ENCODE measurements at regions not wholly inside any gene's neighbourhood (a gene's known extent, or its start where the extent isn't known, plus 50 kb on each side); places are given as distances from the start of the nearest gene placed in this dataset.

DNA sequence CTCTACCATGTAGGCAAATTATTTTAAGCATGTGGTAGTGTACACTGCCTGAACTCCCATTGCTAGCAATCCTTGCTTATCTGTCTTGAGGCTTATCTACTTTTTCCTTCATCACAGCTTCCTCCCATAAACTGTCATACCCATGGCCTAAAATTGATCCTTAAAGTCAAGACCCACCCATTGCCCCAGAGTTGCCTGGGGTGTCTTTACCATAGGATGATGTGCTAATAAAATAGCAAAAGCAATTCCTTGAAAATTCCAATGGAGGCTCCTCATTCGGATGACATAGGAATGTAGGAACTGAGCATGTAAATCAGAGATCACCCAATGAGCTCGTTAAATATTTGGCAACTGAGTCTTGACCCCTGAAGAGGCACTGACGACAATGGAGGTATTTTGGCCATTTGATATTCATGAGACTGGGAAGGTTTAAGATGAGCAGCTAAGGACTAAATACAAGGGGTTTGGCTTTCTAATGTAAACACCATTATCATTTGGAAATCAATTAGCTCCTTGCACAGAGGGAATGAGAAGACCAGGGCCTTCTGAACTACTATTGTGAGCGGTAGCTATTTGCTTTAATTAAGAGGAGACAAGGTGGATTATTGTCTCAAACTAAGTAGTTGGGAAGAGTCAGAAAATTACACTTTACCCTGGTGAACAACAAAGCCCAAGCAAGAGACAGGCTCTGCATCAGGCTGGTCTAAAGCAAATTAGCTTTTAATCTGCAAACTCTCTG is 234.9 kb downstream of the GATA3 start:
- H3K27me3 ChIP-seq (ENCODE audit: control insufficient read depth in 2 of 2, insufficient read depth in 1 of 2, low read length in 1 of 2), result no peaks in the 10 kb centered on the region
- no peak overlapping the region for H3K27ac ChIP-seq (ENCODE audit: low read depth in 1 of 2, low read length in 1 of 2)
- WGBS, result 95% methylated on average over 4 of the region's 4 CpGs
- H3K4me1 ChIP-seq (ENCODE audit: control insufficient read depth in 2 of 2, insufficient read depth in 2 of 2, low read length in 2 of 2), result no peaks in the 10 kb centered on the region
- no peaks in the 10 kb centered on the region for H3K36me3 ChIP-seq (ENCODE audit: control insufficient read depth in 2 of 2, insufficient read depth in 2 of 2, low read length in 1 of 2)
- no peak for DNase-seq (ENCODE audit: low read depth in 6 of 9, low spot score in 9 of 9)
- no peak overlapping the region for H3K4me3 ChIP-seq (ENCODE audit: low read length in 2 of 2)
- no peaks in the 10 kb centered on the region for H3K9me3 ChIP-seq (ENCODE audit: control insufficient read depth in 2 of 2, insufficient read depth in 1 of 2, low read length in 1 of 2)

DNA sequence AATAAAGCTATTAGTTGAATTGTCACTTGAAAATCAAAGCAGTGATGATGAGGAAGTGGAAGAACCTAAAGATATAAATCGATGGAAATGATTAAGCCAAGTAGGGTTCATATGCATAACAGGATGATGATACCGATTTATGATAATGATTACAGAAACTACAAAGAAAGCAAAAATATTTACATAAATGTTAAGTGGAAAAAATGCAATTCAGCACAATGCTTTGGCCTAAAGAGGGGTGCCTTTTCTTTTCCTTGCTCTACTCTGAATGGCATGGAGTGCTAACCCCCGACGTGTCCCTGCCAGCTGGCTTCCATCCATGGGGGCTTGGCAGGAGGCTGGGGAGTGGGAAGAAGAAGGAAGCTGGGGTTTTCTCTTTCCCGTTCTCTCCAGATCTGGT is 240.3 kb downstream of the GATA3 start:
- H3K4me3 ChIP-seq (ENCODE audit: low read length in 2 of 2), result no peak overlapping the region
- H3K9me3 ChIP-seq (ENCODE audit: control insufficient read depth in 2 of 2, insufficient read depth in 1 of 2, low read length in 1 of 2), result no peaks in the 10 kb centered on the region
- no peak overlapping the region for H3K27ac ChIP-seq (ENCODE audit: low read depth in 1 of 2, low read length in 1 of 2)
- DNase-seq (ENCODE audit: low read depth in 6 of 9, low spot score in 9 of 9), result no peak
- no peaks in the 10 kb centered on the region for H3K36me3 ChIP-seq (ENCODE audit: control insufficient read depth in 2 of 2, insufficient read depth in 2 of 2, low read length in 1 of 2)
- 94% methylated on average over 5 of the region's 5 CpGs for WGBS
- peaks cover 0 to 2% of the 10 kb centered on the region in 2 donors for H3K4me1 ChIP-seq (ENCODE audit: control insufficient read depth in 2 of 2, insufficient read depth in 2 of 2, low read length in 2 of 2)
- no peaks in the 10 kb centered on the region for H3K27me3 ChIP-seq (ENCODE audit: control insufficient read depth in 2 of 2, insufficient read depth in 1 of 2, low read length in 1 of 2)

DNA sequence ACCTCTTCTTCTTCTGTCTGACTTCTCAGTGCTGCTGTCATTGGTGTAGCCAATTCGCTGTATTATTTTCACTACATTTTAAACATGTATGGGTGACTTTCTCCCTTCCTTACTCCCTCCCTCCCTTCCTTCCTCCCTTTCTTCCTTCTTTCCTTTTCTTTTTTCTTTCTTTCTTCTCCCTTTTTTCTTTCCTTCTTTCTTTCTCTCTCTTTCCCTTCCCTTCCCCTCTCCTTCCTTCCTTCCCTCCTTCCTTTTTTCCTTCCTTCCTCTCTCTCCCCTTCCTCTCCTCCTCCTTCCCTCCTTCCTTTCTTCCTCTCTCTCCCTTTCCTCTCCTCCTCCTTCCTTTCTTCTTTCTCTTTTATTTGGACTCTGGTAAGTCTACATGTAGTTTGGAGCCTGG is 240.8 kb downstream of the GATA3 start:
- H3K27me3 ChIP-seq (ENCODE audit: control insufficient read depth in 2 of 2, insufficient read depth in 1 of 2, low read length in 1 of 2), result no peaks in the 10 kb centered on the region
- H3K36me3 ChIP-seq (ENCODE audit: control insufficient read depth in 2 of 2, insufficient read depth in 2 of 2, low read length in 1 of 2), result no peaks in the 10 kb centered on the region
- no peaks in the 10 kb centered on the region for H3K9me3 ChIP-seq (ENCODE audit: control insufficient read depth in 2 of 2, insufficient read depth in 1 of 2, low read length in 1 of 2)
- DNase-seq (ENCODE audit: low read depth in 6 of 9, low spot score in 9 of 9), result no peak
- 98% methylated on average over 1 of the region's 1 CpG for WGBS
- H3K27ac ChIP-seq (ENCODE audit: low read depth in 1 of 2, low read length in 1 of 2), result no peak overlapping the region
- peaks cover 0 to 2% of the 10 kb centered on the region in 2 donors for H3K4me1 ChIP-seq (ENCODE audit: control insufficient read depth in 2 of 2, insufficient read depth in 2 of 2, low read length in 2 of 2)
- H3K4me3 ChIP-seq (ENCODE audit: low read length in 2 of 2), result no peak overlapping the region

DNA sequence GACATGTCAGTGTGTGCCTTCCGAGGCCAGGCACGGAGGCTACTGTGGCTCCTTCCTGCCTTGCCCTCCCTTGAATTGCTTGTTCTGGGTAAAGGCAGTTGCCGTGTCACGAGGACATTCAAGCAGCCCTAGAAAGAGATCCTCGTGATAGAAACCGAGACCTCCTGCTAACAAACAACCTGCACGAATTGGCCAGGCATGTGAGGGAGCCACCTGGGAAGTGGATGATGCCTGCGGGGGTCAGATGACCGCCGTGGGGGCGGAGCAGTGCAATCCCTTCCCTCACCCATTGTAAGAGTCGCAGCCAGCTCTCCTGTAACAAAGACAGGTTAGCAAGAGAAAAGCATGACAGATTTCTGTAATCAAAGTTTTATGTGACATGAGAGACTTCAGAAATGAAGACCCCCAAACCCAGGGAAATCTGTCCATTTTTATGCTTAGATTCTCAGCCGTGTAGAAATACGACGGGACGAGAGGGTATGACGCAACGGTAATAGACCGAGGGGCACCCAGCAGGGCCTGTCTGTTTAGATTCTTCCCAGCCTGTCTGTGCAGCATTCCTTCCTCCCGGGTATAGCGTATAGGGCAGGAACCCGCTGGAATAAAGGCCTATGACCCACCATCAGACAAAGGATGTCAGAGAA is 241.7 kb downstream of the GATA3 start:
- no peaks in the 10 kb centered on the region for H3K27me3 ChIP-seq (ENCODE audit: control insufficient read depth in 2 of 2, insufficient read depth in 1 of 2, low read length in 1 of 2)
- no peak for DNase-seq (ENCODE audit: low read depth in 6 of 9, low spot score in 9 of 9)
- H3K36me3 ChIP-seq (ENCODE audit: control insufficient read depth in 2 of 2, insufficient read depth in 2 of 2, low read length in 1 of 2), result no peaks in the 10 kb centered on the region
- 95% methylated on average over 22 of the region's 22 CpGs for WGBS
- H3K9me3 ChIP-seq (ENCODE audit: control insufficient read depth in 2 of 2, insufficient read depth in 1 of 2, low read length in 1 of 2), result no peaks in the 10 kb centered on the region
- peaks cover 0 to 7% of the 10 kb centered on the region in 2 donors for H3K4me1 ChIP-seq (ENCODE audit: control insufficient read depth in 2 of 2, insufficient read depth in 2 of 2, low read length in 2 of 2)
- H3K4me3 ChIP-seq (ENCODE audit: low read length in 2 of 2), result no peak overlapping the region
- H3K27ac ChIP-seq (ENCODE audit: low read depth in 1 of 2, low read length in 1 of 2), result no peak overlapping the region

DNA sequence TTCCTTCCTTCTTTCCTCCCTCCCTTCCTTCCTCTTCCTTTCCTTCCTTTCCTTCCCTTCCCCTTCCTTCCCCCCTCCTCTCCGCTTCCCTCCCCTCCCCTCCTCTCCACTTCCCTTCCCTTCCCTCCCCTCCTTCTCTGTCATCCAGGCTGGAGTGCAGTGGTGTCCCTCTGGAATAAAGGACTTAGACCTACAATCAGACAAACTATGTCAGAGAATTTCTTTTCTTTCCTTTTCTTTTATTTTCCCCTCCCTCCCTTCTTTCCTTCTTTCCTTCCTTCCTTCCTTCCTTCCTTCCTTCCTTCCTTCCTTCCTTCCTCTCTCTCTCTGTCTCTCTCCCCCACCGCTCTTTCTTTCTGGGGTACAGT is 242.2 kb downstream of the GATA3 start:
- DNase-seq (ENCODE audit: low read depth in 6 of 9, low spot score in 9 of 9), result no peak
- no peaks in the 10 kb centered on the region for H3K9me3 ChIP-seq (ENCODE audit: control insufficient read depth in 2 of 2, insufficient read depth in 1 of 2, low read length in 1 of 2)
- no peak overlapping the region for H3K27ac ChIP-seq (ENCODE audit: low read depth in 1 of 2, low read length in 1 of 2)
- 99% methylated on average over 2 of the region's 2 CpGs for WGBS
- H3K4me3 ChIP-seq (ENCODE audit: low read length in 2 of 2), result no peak overlapping the region
- no peaks in the 10 kb centered on the region for H3K36me3 ChIP-seq (ENCODE audit: control insufficient read depth in 2 of 2, insufficient read depth in 2 of 2, low read length in 1 of 2)
- peaks cover 0 to 8% of the 10 kb centered on the region in 2 donors for H3K4me1 ChIP-seq (ENCODE audit: control insufficient read depth in 2 of 2, insufficient read depth in 2 of 2, low read length in 2 of 2)
- no peaks in the 10 kb centered on the region for H3K27me3 ChIP-seq (ENCODE audit: control insufficient read depth in 2 of 2, insufficient read depth in 1 of 2, low read length in 1 of 2)

DNA sequence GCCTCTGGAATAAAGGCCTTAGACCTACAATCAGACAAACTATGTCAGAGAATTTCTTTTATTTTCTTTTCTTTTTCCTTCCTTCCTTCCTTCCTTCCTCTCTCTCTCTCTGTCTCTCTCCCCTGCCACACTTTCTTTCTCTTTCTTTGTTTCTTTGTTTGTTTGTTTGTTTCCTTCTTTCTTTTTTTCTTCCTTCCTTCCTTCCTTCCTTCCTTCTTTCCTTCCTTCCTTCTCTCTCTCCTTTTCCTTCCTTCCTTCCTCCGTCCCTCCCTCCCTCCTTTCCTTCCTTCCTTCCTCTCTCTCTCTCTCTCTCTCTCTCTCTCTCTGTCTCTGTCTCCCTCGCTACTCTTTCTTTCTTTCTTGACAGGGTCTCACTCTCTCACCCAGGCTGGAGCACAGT is 242.6 kb downstream of the GATA3 start:
- H3K4me1 ChIP-seq (ENCODE audit: control insufficient read depth in 2 of 2, insufficient read depth in 2 of 2, low read length in 2 of 2), result peaks cover 3 to 12% of the 10 kb centered on the region in 2 donors
- H3K9me3 ChIP-seq (ENCODE audit: control insufficient read depth in 2 of 2, insufficient read depth in 1 of 2, low read length in 1 of 2), result no peaks in the 10 kb centered on the region
- no peak overlapping the region for H3K27ac ChIP-seq (ENCODE audit: low read depth in 1 of 2, low read length in 1 of 2)
- no peaks in the 10 kb centered on the region for H3K36me3 ChIP-seq (ENCODE audit: control insufficient read depth in 2 of 2, insufficient read depth in 2 of 2, low read length in 1 of 2)
- H3K27me3 ChIP-seq (ENCODE audit: control insufficient read depth in 2 of 2, insufficient read depth in 1 of 2, low read length in 1 of 2), result no peaks in the 10 kb centered on the region
- 95% methylated on average over 2 of the region's 2 CpGs for WGBS
- DNase-seq (ENCODE audit: low read depth in 6 of 9, low spot score in 9 of 9), result no peak
- H3K4me3 ChIP-seq (ENCODE audit: low read length in 2 of 2), result no peak overlapping the region

DNA sequence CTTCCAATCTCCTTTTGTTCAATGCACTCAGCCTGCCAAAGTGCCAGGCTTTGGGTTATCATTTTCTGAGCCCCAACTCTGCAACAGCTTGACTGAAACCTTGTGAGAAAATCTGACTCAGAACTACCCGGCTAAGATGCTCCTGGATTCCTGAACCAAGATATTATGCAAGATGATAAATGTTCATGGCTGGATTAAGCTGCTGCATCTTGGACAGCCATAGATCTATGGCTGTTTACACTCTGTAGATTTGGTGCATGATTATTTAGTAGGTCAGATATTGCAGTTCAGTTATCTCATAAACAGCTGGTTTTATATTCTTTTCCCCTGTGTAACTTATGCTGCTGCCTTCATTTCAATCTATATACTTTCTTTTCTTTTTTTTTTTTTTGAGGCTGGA is 243.5 kb downstream of the GATA3 start:
- peaks cover 5 to 15% of the 10 kb centered on the region in 2 donors for H3K4me1 ChIP-seq (ENCODE audit: control insufficient read depth in 2 of 2, insufficient read depth in 2 of 2, low read length in 2 of 2)
- WGBS, result 94% methylated on average over 1 of the region's 1 CpG
- no peak overlapping the region for H3K4me3 ChIP-seq (ENCODE audit: low read length in 2 of 2)
- DNase-seq (ENCODE audit: low read depth in 6 of 9, low spot score in 9 of 9), result no peak
- H3K27ac ChIP-seq (ENCODE audit: low read depth in 1 of 2, low read length in 1 of 2), result no peak overlapping the region
- no peaks in the 10 kb centered on the region for H3K27me3 ChIP-seq (ENCODE audit: control insufficient read depth in 2 of 2, insufficient read depth in 1 of 2, low read length in 1 of 2)
- H3K36me3 ChIP-seq (ENCODE audit: control insufficient read depth in 2 of 2, insufficient read depth in 2 of 2, low read length in 1 of 2), result no peaks in the 10 kb centered on the region
- no peaks in the 10 kb centered on the region for H3K9me3 ChIP-seq (ENCODE audit: control insufficient read depth in 2 of 2, insufficient read depth in 1 of 2, low read length in 1 of 2)

DNA sequence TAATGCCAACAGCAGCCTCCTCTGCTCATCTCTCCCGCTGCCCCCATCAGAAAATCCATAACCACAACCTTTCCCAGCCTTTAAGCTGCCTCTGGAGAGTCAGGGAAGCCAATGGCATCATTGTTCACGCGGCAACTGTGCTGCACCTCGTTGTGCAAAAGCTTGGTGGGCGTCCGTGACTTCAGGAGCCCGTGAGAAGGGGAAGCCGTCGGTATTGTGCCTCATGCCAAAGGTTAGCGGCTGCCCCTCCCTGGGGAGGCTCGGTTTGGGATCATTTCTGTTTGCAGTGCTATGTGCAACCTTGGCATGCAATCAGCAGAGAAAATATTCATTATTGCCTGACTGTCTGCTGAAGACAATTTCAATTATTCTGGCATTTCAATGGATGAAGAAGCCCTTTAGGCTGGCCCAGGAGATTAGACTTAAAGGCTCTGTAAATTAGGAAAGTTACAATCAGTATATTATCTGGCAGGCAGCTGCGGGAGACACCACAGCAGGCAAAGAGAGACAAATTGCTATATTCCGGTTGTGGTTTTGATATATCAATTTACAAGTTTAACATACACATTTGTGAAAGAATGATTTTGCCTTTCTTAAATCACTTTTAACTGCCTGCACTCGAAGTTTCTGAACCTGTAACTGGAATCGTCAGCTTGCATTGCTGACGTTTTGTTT is 244.5 kb downstream of the GATA3 start:
- Histone ChIP-seq H3K4me1 (ENCODE audit: control insufficient read depth in 2 of 2, insufficient read depth in 2 of 2, low read length in 2 of 2) (peaks cover 5 to 15% of the 10 kb centered on the region in 2 donors), H3K4me3 (ENCODE audit: low read length in 2 of 2) (no peak overlapping the region), H3K36me3 (ENCODE audit: control insufficient read depth in 2 of 2, insufficient read depth in 2 of 2, low read length in 1 of 2) (no peaks in the 10 kb centered on the region), H3K27ac (ENCODE audit: low read depth in 1 of 2, low read length in 1 of 2) (no peak overlapping the region), H3K9me3 (ENCODE audit: control insufficient read depth in 2 of 2, insufficient read depth in 1 of 2, low read length in 1 of 2) (no peaks in the 10 kb centered on the region), H3K27me3 (ENCODE audit: control insufficient read depth in 2 of 2, insufficient read depth in 1 of 2, low read length in 1 of 2) (no peaks in the 10 kb centered on the region)
- DNase-seq (ENCODE audit: low read depth in 6 of 9, low spot score in 9 of 9), result no peak
- 82% methylated on average over 16 of the region's 16 CpGs for WGBS

DNA sequence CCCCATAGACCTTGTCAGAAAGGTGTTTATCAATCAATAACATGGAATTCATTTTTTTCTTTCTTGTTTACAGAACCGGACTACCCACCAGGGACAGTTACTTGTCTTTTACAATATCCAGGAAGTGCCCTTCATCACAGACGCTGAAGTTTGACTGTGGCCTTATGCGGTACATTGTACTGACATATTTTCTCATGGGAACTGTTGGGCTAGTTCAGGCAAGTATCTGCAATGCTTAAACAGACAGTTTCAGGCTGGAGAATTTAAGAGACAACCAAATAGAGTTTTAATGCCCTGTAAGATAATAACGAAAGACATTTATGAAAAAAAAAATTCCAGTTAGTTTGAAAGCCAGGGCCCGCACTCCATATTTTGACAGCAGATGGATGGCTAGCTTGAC is 246.4 kb downstream of the GATA3 start:
- WGBS, result 89% methylated on average over 5 of the region's 5 CpGs
- peaks cover 5 to 20% of the 10 kb centered on the region in 2 donors for H3K4me1 ChIP-seq (ENCODE audit: control insufficient read depth in 2 of 2, insufficient read depth in 2 of 2, low read length in 2 of 2)

More for the DNA sequence above, 246.4 kb downstream of the GATA3 start:
- no peak overlapping the region for H3K27ac ChIP-seq (ENCODE audit: low read depth in 1 of 2, low read length in 1 of 2)
- H3K9me3 ChIP-seq (ENCODE audit: control insufficient read depth in 2 of 2, insufficient read depth in 1 of 2, low read length in 1 of 2), result no peaks in the 10 kb centered on the region
- H3K36me3 ChIP-seq (ENCODE audit: control insufficient read depth in 2 of 2, insufficient read depth in 2 of 2, low read length in 1 of 2), result no peaks in the 10 kb centered on the region
- H3K4me3 ChIP-seq (ENCODE audit: low read length in 2 of 2), result no peak overlapping the region
- H3K27me3 ChIP-seq (ENCODE audit: control insufficient read depth in 2 of 2, insufficient read depth in 1 of 2, low read length in 1 of 2), result no peaks in the 10 kb centered on the region
- no peak for DNase-seq (ENCODE audit: low read depth in 6 of 9, low spot score in 9 of 9)
